ENCODE measurements at regions not wholly inside any gene's neighbourhood (a gene's known extent, or its start where the extent isn't known, plus 50 kb on each side); places are given as distances from the start of the nearest gene placed in this dataset.

DNA sequence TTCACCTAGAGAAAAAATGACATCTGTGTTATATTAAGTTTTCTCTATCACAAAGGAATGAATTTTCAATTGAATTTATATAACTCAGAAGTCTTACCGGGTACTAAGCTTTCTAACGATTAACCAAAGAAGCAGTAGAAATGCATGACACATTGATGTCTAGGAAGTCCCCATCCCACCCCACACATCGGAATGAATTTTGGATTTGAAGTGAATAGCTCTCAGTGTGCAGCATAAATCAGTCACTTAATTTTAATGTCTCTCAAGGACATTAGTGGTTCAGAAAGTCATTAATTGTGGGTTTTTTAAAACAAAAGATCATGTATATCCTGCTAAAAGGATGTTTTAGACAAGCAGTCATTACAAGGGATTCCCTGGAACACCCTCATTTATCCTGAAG is 141.4 kb upstream of the PIEZO2 start:
- TF ChIP-seq EZH2 (IDR thresholded peaks at IDR 0.05; ENCODE audit: insufficient read depth, poor library complexity, severe bottlenecking) (no peak), EZH2phosphoT487 (IDR thresholded peaks at IDR 0.05; ENCODE audit: insufficient read depth, low read depth) (no peak)

All from GM23248 (cell line).